ENCODE measurements at regions not wholly inside any gene's neighbourhood (a gene's known extent, or its start where the extent isn't known, plus 50 kb on each side); places are given as distances from the start of the nearest gene placed in this dataset.

- TF ChIP-seq USF1 (IDR thresholded peaks at IDR 0.05) (no peak), EGR1 (IDR thresholded peaks at IDR 0.05) (no peak), FOXM1 (IDR thresholded peaks at IDR 0.05; ENCODE audit: borderline replicate concordance, low read depth) (no peak), NFIC (IDR thresholded peaks at IDR 0.05) (no peak), TAF1 (IDR thresholded peaks at IDR 0.05; ENCODE audit: low read depth) (no peak), CEBPB (IDR thresholded peaks at IDR 0.05) (no peak), REST (IDR thresholded peaks at IDR 0.05; ENCODE audit: low read depth) (no peak), TCF12 (IDR thresholded peaks at IDR 0.05; ENCODE audit: low read depth) (no peak), EP300 (IDR thresholded peaks at IDR 0.05; ENCODE audit: borderline replicate concordance) (no peak), TEAD4 (IDR thresholded peaks at IDR 0.05) (no peak), YY1 (IDR thresholded peaks at IDR 0.05; ENCODE audit: low read depth) (no peak), CREB1 (IDR thresholded peaks at IDR 0.05; ENCODE audit: low read depth) (no peak), RAD21 (IDR thresholded peaks at IDR 0.05; ENCODE audit: low read depth) (no peak), MAX (IDR thresholded peaks at IDR 0.05) (no peak), ZBTB7A (IDR thresholded peaks at IDR 0.05; ENCODE audit: low read depth) (no peak)
These were observed 759.7 kb upstream of the ZNF608 start for GRCh38 chr5:125506124-125506523.

GRCh38 chr5:125508225-125508624 lies 761.8 kb upstream of the ZNF608 start:
- TF ChIP-seq NFIC (IDR thresholded peaks at IDR 0.05), result no peak
- no peak for TF ChIP-seq MAX (IDR thresholded peaks at IDR 0.05)
- no peak for TF ChIP-seq EGR1 (IDR thresholded peaks at IDR 0.05)
- no peak for TF ChIP-seq REST (IDR thresholded peaks at IDR 0.05; ENCODE audit: low read depth)
- TF ChIP-seq TCF12 (IDR thresholded peaks at IDR 0.05; ENCODE audit: low read depth), result no peak
- TF ChIP-seq EP300 (IDR thresholded peaks at IDR 0.05; ENCODE audit: borderline replicate concordance), result no peak
- no peak for TF ChIP-seq YY1 (IDR thresholded peaks at IDR 0.05; ENCODE audit: low read depth)
- no peak for TF ChIP-seq CREB1 (IDR thresholded peaks at IDR 0.05; ENCODE audit: low read depth)
- no peak for TF ChIP-seq CEBPB (IDR thresholded peaks at IDR 0.05)
- TF ChIP-seq ZBTB7A (IDR thresholded peaks at IDR 0.05; ENCODE audit: low read depth), result no peak
- no peak for TF ChIP-seq TAF1 (IDR thresholded peaks at IDR 0.05; ENCODE audit: low read depth)
- no peak for TF ChIP-seq TEAD4 (IDR thresholded peaks at IDR 0.05)
- no peak for TF ChIP-seq FOXM1 (IDR thresholded peaks at IDR 0.05; ENCODE audit: borderline replicate concordance, low read depth)
- TF ChIP-seq RAD21 (IDR thresholded peaks at IDR 0.05; ENCODE audit: low read depth), result no peak
- TF ChIP-seq USF1 (IDR thresholded peaks at IDR 0.05), result no peak

GRCh38 chr5:125510651-125511050 lies 764.2 kb upstream of the ZNF608 start:
- TF ChIP-seq EGR1 (IDR thresholded peaks at IDR 0.05) (no peak), USF1 (IDR thresholded peaks at IDR 0.05) (no peak), CEBPB (IDR thresholded peaks at IDR 0.05) (no peak), TAF1 (IDR thresholded peaks at IDR 0.05; ENCODE audit: low read depth) (no peak), REST (IDR thresholded peaks at IDR 0.05; ENCODE audit: low read depth) (no peak), MAX (IDR thresholded peaks at IDR 0.05) (no peak), TEAD4 (IDR thresholded peaks at IDR 0.05) (no peak), EP300 (IDR thresholded peaks at IDR 0.05; ENCODE audit: borderline replicate concordance) (no peak), YY1 (IDR thresholded peaks at IDR 0.05; ENCODE audit: low read depth) (no peak), FOXM1 (IDR thresholded peaks at IDR 0.05; ENCODE audit: borderline replicate concordance, low read depth) (no peak)
